ENCODE measurements at regions not wholly inside any gene's neighbourhood (a gene's known extent, or its start where the extent isn't known, plus 50 kb on each side); places are given as distances from the start of the nearest gene placed in this dataset.

DNA sequence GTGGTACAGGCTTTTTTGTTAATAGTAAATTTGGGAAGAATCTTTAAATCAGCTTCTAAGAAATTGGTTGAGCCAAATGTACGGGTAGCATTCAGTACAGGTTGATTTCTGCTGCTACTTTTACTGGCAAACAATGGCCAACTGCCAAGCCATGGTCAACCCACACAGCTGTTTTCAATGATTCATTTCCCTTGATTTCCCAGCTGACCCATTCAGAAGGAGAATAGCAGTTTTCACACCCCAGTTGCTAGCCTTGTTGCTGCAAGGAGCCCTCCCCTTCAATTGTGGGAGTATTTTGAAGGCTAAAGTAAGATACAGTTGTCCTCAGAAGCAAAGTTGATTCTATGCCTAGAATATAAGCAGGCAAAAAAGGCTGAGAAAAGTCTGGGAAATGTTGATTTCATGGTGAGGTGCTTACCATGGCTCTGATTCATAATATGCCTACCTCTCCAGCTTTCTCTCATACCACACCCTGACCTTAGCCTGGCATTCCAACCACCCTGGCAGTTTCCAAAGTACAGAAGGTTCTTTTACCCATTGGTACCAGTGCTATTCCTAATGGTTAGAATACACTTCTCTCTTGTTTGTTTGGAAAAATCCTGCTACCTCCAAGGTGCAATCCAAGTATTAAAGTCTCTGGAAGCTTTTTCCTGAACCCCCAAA lies 320.3 kb upstream of the TGFBR2 start:
- TF ChIP-seq, protein P1, sequence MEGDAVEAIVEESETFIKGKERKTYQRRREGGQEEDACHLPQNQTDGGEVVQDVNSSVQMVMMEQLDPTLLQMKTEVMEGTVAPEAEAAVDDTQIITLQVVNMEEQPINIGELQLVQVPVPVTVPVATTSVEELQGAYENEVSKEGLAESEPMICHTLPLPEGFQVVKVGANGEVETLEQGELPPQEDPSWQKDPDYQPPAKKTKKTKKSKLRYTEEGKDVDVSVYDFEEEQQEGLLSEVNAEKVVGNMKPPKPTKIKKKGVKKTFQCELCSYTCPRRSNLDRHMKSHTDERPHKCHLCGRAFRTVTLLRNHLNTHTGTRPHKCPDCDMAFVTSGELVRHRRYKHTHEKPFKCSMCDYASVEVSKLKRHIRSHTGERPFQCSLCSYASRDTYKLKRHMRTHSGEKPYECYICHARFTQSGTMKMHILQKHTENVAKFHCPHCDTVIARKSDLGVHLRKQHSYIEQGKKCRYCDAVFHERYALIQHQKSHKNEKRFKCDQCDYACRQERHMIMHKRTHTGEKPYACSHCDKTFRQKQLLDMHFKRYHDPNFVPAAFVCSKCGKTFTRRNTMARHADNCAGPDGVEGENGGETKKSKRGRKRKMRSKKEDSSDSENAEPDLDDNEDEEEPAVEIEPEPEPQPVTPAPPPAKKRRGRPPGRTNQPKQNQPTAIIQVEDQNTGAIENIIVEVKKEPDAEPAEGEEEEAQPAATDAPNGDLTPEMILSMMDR (IDR thresholded peaks at IDR 0.05): no peak
- no peak for TF ChIP-seq EZH2phosphoT487 (IDR thresholded peaks at IDR 0.05)

Data from neural progenitor cell (in vitro differentiated cells).